A673 (cell line): ENCODE measurements at regions not wholly inside any gene's neighbourhood (a gene's known extent, or its start where the extent isn't known, plus 50 kb on each side); places are given as distances from the start of the nearest gene placed in this dataset.

Source experiments
- BruUV-seq: library from RNA; stranded (reverse); fragments of 400-500 nt; replicated peaks from 2 replicates; lab custom pipeline; 2021; lab: Mats Ljungman, UMichigan
- CTCF ChIA-PET: fragments of 300-600 bp; sonication (Branson Sonifier 250); formaldehyde crosslinking; loops from one replicate; lab custom pipeline; 2022; ENCODE audit warnings: antibody characterized with exemption; lab: Charles Lee
- POLR2A ChIA-PET: fragments of 300-600 bp; sonication (Branson Sonifier 250); formaldehyde crosslinking; loops from one replicate; lab custom pipeline; 2022; ENCODE audit warnings: antibody characterized with exemption; ENCODE audit not compliant: low non-redundant PET; lab: Charles Lee
- DNase-seq: peaks from one replicate; pipeline ENCODE4 v3.0.0-alpha.2; 2015; ENCODE audit warnings: low spot score
- H3K27ac ChIP-seq: fragments of 200-600 bp; sonication (generic); 2 replicates; pipeline ENCODE4 v1.5.1; 2016; ENCODE audit warnings: mixed run types, low read depth, mild to moderate bottlenecking, mixed read lengths, antibody characterized with exemption, low read length; ENCODE audit not compliant: poor library complexity, severe bottlenecking
- H3K27me3 ChIP-seq: fragments of 200-600 bp; sonication (generic); replicated peaks from 2 replicates; pipeline ENCODE4 v1.6.1; 2017; ENCODE audit warnings: mixed run types, low read depth, mild to moderate bottlenecking, mixed read lengths, antibody characterized with exemption, low read length; ENCODE audit not compliant: insufficient read depth, poor library complexity
- H3K36me3 ChIP-seq: fragments of 200-600 bp; sonication (generic); 2 replicates; pipeline ENCODE4 v1.6.1; 2016; ENCODE audit warnings: mixed run types, mild to moderate bottlenecking, mixed read lengths, antibody characterized with exemption, low read length; ENCODE audit not compliant: insufficient read depth, poor library complexity, severe bottlenecking
- H3K4me1 ChIP-seq: fragments of 200-600 bp; sonication (generic); 2 replicates; pipeline ENCODE4 v1.6.1; 2017; ENCODE audit warnings: mixed run types, mild to moderate bottlenecking, mixed read lengths, antibody characterized with exemption, low read length; ENCODE audit not compliant: insufficient read depth, poor library complexity, severe bottlenecking
- H3K4me3 ChIP-seq: fragments of 200-600 bp; sonication (generic); 2 replicates; pipeline ENCODE4 v1.5.1; 2016; ENCODE audit warnings: low read depth, mixed run types, mild to moderate bottlenecking, mixed read lengths, low read length; ENCODE audit not compliant: poor library complexity, severe bottlenecking
- H3K9me3 ChIP-seq: fragments of 200-600 bp; sonication (generic); 2 replicates; pipeline ENCODE4 v1.6.1; 2016; ENCODE audit warnings: mixed run types, low read depth, mild to moderate bottlenecking, mixed read lengths, antibody characterized with exemption, low read length; ENCODE audit not compliant: poor library complexity, severe bottlenecking
- EZH2 ChIP-seq: fragments of 200-600 bp; sonication (generic); IDR thresholded peaks from 2 replicates; pipeline ENCODE4 v1.6.1; 2017; ENCODE audit warnings: borderline replicate concordance, low read depth, mild to moderate bottlenecking, mixed read lengths, antibody characterized with exemption, low read length; ENCODE audit not compliant: poor library complexity, severe bottlenecking
- intact Hi-C: fragments of 100-400 bp; cut with micrococcal nuclease; formaldehyde crosslinking; loops from one replicate; pipeline ENCODE4 v1.10.0; 2022; ENCODE audit not compliant: unreplicated experiment
- TF ChIP-seq, protein P1 (sequence below): fragments of 300-800, 200-600 bp; sonication (generic); conservative IDR thresholded peaks from 2 replicates; pipeline ENCODE4 v1.5.1; 2017; ENCODE audit warnings: low read depth, mild to moderate bottlenecking, antibody characterized with exemption, low read length, moderate library complexity, mixed read lengths

DNA sequence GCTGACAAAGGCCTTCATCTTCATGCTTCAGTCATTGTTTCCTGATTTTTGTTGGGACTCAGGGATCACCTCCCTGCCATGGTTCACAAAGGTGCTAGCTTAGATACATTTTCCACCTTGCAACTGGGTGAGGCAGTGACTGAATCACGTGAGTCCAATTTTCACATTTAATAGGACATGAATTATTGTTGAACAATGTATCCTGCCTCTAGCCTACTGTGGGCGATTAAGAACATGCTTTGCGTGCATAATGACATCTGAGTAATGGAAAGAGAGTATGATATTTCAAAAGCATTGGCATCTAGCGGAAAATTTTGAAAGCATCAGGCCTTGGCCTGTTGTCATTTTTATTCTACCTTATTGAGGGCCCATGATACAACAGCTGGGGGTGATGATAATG lies 199.2 kb upstream of the JAG1 start:
- H3K9me3 ChIP-seq: no peaks in the 10 kb centered on the region
- H3K4me1 ChIP-seq: no peaks in the 10 kb centered on the region
- H3K27me3 ChIP-seq: no peaks in the 10 kb centered on the region
- intact Hi-C loops: no loop called here
- ChIA-PET POLR2A (no interaction called here), CTCF (no interaction called here)
- no peak overlapping the region for H3K27ac ChIP-seq
- H3K36me3 ChIP-seq: no peaks in the 10 kb centered on the region
- BruUV-seq: no TSS peak
- TF ChIP-seq EZH2: no peak
- TF ChIP-seq, protein P1, sequence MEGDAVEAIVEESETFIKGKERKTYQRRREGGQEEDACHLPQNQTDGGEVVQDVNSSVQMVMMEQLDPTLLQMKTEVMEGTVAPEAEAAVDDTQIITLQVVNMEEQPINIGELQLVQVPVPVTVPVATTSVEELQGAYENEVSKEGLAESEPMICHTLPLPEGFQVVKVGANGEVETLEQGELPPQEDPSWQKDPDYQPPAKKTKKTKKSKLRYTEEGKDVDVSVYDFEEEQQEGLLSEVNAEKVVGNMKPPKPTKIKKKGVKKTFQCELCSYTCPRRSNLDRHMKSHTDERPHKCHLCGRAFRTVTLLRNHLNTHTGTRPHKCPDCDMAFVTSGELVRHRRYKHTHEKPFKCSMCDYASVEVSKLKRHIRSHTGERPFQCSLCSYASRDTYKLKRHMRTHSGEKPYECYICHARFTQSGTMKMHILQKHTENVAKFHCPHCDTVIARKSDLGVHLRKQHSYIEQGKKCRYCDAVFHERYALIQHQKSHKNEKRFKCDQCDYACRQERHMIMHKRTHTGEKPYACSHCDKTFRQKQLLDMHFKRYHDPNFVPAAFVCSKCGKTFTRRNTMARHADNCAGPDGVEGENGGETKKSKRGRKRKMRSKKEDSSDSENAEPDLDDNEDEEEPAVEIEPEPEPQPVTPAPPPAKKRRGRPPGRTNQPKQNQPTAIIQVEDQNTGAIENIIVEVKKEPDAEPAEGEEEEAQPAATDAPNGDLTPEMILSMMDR: no peak
- no peak overlapping the region for H3K4me3 ChIP-seq
- DNase-seq: no peak

DNA sequence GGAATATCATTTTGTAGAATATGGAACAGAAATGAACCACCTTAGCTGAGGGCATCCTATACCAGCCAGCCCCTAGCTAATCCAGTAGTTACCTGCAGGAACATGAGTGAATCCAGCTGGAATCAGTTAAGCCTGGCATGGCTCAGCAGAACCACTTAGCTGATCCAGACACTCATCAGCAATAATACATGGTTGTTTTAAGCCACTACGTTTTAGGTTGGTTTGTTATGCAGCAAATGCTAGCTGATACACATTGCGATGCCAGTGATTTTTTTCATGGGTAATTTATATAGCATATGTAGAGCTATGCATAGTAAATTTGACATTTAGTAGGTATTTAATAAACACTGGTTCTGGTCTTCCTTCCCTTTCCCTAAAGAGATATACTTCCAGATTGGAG lies 201.9 kb upstream of the JAG1 start:
- no TSS peak for BruUV-seq
- ChIA-PET CTCF (no interaction called here), POLR2A (no interaction called here)
- Histone ChIP-seq H3K9me3 (no peaks in the 10 kb centered on the region), H3K27me3 (no peaks in the 10 kb centered on the region), H3K36me3 (no peaks in the 10 kb centered on the region), H3K4me1 (no peaks in the 10 kb centered on the region), H3K27ac (no peak overlapping the region), H3K4me3 (no peak overlapping the region)
- DNase-seq: no peak
- TF ChIP-seq, protein P1: no peak
- no peak for TF ChIP-seq EZH2
- intact Hi-C loops: no loop called here

DNA sequence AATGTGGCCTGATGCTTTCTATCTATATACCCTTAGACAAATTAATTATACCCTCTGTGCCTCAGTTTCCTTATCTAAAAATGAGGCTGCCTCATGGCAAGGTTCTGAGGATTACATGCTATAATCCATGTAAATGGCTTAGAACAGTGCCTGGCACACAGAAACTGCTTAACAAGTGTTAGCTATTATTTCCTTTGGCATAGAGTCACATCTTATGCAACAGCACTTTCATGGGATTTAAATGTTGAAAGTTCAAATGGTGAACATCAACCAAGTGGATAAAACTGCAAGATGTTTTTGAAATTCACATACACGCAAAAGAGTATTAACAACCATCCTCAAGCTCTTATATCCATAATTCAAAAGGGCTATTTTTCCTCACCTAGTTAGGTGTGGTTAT lies 202.8 kb upstream of the JAG1 start:
- DNase-seq: no peak
- Histone ChIP-seq H3K9me3 (no peaks in the 10 kb centered on the region), H3K4me1 (no peaks in the 10 kb centered on the region), H3K36me3 (no peaks in the 10 kb centered on the region), H3K27me3 (no peaks in the 10 kb centered on the region), H3K4me3 (no peak overlapping the region), H3K27ac (no peak overlapping the region)
- ChIA-PET POLR2A (no interaction called here), CTCF (no interaction called here)
- intact Hi-C loops: no loop called here
- BruUV-seq: no TSS peak
- TF ChIP-seq, protein P1: no peak
- no peak for TF ChIP-seq EZH2
